HEK293T (cell line): ENCODE measurements at regions not wholly inside any gene's neighbourhood (a gene's known extent, or its start where the extent isn't known, plus 50 kb on each side); places are given as distances from the start of the nearest gene placed in this dataset.

Source experiments
- ARNT ChIP-seq: fragments of 450-650 bp; IDR thresholded peaks from 2 replicates; pipeline ENCODE4 v1.6.1; 2017; ENCODE audit warnings: mild to moderate bottlenecking
- BHLHE40 ChIP-seq: fragments of 450-650 bp; IDR thresholded peaks from 2 replicates; pipeline ENCODE4 v1.6.1; 2016; ENCODE audit warnings: mild to moderate bottlenecking, moderate library complexity, borderline replicate concordance
- ELF4 ChIP-seq: fragments of 450-650 bp; IDR thresholded peaks from 2 replicates; pipeline ENCODE4 v1.6.1; 2017; ENCODE audit warnings: antibody characterized with exemption
- FOXK2 ChIP-seq: fragments of 450-650 bp; IDR thresholded peaks from 2 replicates; pipeline ENCODE4 v1.6.1; 2016; ENCODE audit warnings: mild to moderate bottlenecking
- FOXM1 ChIP-seq: fragments of 450-650 bp; IDR thresholded peaks from 2 replicates; pipeline ENCODE4 v1.6.1; 2017; ENCODE audit warnings: mild to moderate bottlenecking, borderline replicate concordance
- HDGF ChIP-seq: fragments of 450-650 bp; IDR thresholded peaks from 2 replicates; pipeline ENCODE4 v1.6.1; 2017; ENCODE audit warnings: antibody characterized with exemption, borderline replicate concordance
- LEF1 ChIP-seq: fragments of 450-650 bp; IDR thresholded peaks from 2 replicates; pipeline ENCODE4 v1.6.1; 2017; ENCODE audit warnings: mild to moderate bottlenecking, borderline replicate concordance
- NFRKB ChIP-seq: fragments of 450-650 bp; IDR thresholded peaks from 2 replicates; pipeline ENCODE4 v1.6.1; 2016; ENCODE audit warnings: mild to moderate bottlenecking, moderate library complexity
- PKNOX1 ChIP-seq: fragments of 450-650 bp; IDR thresholded peaks from 2 replicates; pipeline ENCODE4 v1.6.1; 2016
- SP1 ChIP-seq: fragments of 450-650 bp; IDR thresholded peaks from 2 replicates; pipeline ENCODE4 v1.6.1; 2017
- TARDBP ChIP-seq: fragments of 450-650 bp; IDR thresholded peaks from 2 replicates; pipeline ENCODE4 v1.6.1; 2016

- TF ChIP-seq LEF1 (no peak), TARDBP (no peak), PKNOX1 (no peak), SP1 (no peak), ELF4 (no peak), FOXM1 (no peak), HDGF (no peak), ARNT (no peak), FOXK2 (no peak), BHLHE40 (no peak), NFRKB (no peak)
These were observed 163.2 kb upstream of the ZNF337 start for GRCh38 chr20:25859649-25860530.
